OCI-LY3 (cell line): ENCODE measurements at regions not wholly inside any gene's neighbourhood (a gene's known extent, or its start where the extent isn't known, plus 50 kb on each side); places are given as distances from the start of the nearest gene placed in this dataset.

Experiments
- EZH2phosphoT487 ChIP-seq: fragments of 200-600 bp; shearing (Covaris generic); IDR thresholded peaks from 2 replicates; pipeline ENCODE4 v1.6.1; 2018; ENCODE audit warnings: antibody characterized with exemption, mixed run types, low read depth
- TF ChIP-seq, protein P1 (sequence below): fragments of 200-600, 300-600 bp; sonication (generic); IDR thresholded peaks from 2 replicates; pipeline ENCODE4 v1.5.1; 2014; ENCODE audit warnings: antibody characterized with exemption, low read length, low read depth

DNA sequence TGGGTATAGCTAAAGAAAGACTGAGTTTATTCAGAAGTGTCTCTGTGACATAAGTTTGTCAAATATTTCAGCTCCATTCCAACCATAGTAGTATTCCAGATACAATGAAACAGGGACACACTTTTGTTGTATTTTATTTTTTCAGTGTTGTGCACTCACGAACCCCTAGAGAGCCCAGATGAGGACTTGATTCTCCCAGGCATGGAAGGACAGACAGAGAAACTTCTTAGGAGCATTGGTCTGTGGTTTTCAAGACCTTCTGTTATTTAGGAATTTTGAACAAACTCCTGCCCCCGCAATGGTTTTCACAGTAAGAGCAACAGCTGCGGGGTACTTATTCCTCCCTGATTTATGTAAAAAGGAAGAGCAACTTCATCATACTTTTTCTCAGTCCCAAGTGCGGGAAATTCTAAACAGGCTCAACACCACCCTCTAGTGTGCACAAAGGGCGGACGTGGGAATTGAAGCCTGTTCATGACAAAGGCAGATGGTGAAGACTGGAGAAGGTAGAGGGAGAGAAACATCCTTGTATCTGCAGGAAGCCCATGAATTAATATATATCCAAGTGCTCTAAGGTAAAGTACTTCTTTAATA lies 147.6 kb downstream of the PAH start:
- TF ChIP-seq, protein P1, sequence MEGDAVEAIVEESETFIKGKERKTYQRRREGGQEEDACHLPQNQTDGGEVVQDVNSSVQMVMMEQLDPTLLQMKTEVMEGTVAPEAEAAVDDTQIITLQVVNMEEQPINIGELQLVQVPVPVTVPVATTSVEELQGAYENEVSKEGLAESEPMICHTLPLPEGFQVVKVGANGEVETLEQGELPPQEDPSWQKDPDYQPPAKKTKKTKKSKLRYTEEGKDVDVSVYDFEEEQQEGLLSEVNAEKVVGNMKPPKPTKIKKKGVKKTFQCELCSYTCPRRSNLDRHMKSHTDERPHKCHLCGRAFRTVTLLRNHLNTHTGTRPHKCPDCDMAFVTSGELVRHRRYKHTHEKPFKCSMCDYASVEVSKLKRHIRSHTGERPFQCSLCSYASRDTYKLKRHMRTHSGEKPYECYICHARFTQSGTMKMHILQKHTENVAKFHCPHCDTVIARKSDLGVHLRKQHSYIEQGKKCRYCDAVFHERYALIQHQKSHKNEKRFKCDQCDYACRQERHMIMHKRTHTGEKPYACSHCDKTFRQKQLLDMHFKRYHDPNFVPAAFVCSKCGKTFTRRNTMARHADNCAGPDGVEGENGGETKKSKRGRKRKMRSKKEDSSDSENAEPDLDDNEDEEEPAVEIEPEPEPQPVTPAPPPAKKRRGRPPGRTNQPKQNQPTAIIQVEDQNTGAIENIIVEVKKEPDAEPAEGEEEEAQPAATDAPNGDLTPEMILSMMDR, result peak; percentile 82
- no peak for TF ChIP-seq EZH2phosphoT487
